ENCODE measurements at regions not wholly inside any gene's neighbourhood (a gene's known extent, or its start where the extent isn't known, plus 50 kb on each side); places are given as distances from the start of the nearest gene placed in this dataset.

GRCh38 chr13:31929031-31929770 is 102.4 kb upstream of the FRY start:
- no peaks in the 10 kb centered on the region for H3K9me3 ChIP-seq
- no peak overlapping the region for H3K4me3 ChIP-seq
- H3K27me3 ChIP-seq, result no peaks in the 10 kb centered on the region
- H3K27ac ChIP-seq, result peak overlapping the region in 3 of 5 donors; percentile 70 to 87 (median 73)
- TF ChIP-seq, protein P1, sequence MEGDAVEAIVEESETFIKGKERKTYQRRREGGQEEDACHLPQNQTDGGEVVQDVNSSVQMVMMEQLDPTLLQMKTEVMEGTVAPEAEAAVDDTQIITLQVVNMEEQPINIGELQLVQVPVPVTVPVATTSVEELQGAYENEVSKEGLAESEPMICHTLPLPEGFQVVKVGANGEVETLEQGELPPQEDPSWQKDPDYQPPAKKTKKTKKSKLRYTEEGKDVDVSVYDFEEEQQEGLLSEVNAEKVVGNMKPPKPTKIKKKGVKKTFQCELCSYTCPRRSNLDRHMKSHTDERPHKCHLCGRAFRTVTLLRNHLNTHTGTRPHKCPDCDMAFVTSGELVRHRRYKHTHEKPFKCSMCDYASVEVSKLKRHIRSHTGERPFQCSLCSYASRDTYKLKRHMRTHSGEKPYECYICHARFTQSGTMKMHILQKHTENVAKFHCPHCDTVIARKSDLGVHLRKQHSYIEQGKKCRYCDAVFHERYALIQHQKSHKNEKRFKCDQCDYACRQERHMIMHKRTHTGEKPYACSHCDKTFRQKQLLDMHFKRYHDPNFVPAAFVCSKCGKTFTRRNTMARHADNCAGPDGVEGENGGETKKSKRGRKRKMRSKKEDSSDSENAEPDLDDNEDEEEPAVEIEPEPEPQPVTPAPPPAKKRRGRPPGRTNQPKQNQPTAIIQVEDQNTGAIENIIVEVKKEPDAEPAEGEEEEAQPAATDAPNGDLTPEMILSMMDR (IDR thresholded peaks at IDR 0.05), result no peak
- TF ChIP-seq POLR2A (IDR thresholded peaks at IDR 0.05), result no peak
- no peak for TF ChIP-seq EP300 (IDR thresholded peaks at IDR 0.05)
- no peak for TF ChIP-seq POLR2AphosphoS5 (IDR thresholded peaks at IDR 0.05)
- H3K4me1 ChIP-seq, result peaks cover 7 to 51% (median 35%) of the 10 kb centered on the region in 4 donors
- no peaks in the 10 kb centered on the region for H3K36me3 ChIP-seq
- 43 to 68% (median 51%) methylated on average over 3 of the region's 3 CpGs for WGBS, 5 donors
- intact Hi-C loops (cut with DNase I; ENCODE audit: low total_unique reads), result no loop called here
- no peak for DNase-seq

DNA sequence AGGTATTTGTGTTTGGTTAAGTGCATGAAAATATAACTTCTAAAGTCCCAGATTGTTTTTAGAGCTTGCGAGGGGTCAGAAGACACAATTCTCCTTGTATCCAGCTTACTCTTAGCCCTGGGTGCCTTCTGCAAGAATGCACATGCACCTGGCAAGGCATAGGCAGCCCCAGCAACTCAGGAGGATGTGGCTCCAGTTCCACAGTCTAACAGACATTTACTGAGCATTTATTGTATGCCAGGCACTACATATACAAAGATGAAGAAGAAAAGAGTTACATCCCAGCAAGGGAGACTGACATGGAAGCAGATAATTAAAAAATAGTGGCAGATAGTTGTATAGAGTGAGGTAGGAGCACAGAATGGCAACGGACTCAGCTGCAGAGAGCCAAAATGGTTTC is 101.1 kb upstream of the FRY start:
- WGBS, 5 donors, result 24 to 63% (median 44%) methylated on average over 2 of the region's 2 CpGs
- intact Hi-C loops (cut with DNase I; ENCODE audit: low total_unique reads), result no loop called here
- H3K9me3 ChIP-seq, result no peaks in the 10 kb centered on the region
- peak overlapping the region; percentile 48 to 87 (median 71) for H3K27ac ChIP-seq
- H3K4me1 ChIP-seq, result peaks cover 7 to 51% (median 33%) of the 10 kb centered on the region in 4 donors
- TF ChIP-seq POLR2AphosphoS5 (IDR thresholded peaks at IDR 0.05), result no peak
- TF ChIP-seq, protein P1 (IDR thresholded peaks at IDR 0.05), result no peak
- TF ChIP-seq EP300 (IDR thresholded peaks at IDR 0.05), result no peak
- TF ChIP-seq POLR2A (IDR thresholded peaks at IDR 0.05), result no peak
- DNase-seq, result no peak
- H3K27me3 ChIP-seq, result no peaks in the 10 kb centered on the region
- no peaks in the 10 kb centered on the region for H3K36me3 ChIP-seq
- H3K4me3 ChIP-seq, result no peak overlapping the region

DNA sequence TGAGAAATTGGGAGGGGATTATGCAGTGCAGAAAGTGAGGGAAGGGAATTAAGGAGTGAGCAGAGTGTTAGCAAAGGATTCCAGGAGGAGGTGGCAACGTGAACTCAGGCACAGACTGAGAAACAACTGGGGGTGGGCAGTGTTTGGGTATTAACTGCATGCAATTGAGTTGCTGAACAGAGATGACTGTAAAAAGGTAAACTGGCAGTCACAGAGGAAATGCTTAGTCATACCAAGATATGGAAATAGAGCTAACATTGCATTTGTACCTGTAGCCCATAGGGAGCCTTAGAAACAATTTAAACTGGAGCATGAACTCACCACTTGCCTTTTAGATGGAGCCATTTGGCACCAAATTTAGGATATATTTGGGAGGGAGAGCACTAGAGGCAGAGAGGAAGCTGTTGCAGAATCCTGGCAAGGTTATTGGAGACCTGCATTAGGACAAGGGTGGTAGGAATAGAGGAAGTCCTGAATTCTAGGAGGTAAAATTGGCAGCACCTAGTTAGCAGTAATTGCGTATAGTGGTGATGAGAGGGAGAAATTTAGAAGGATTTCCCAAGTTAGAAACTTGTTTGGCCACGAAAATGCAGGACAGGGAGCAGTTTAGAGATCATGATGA is 100.6 kb upstream of the FRY start:
- intact Hi-C loops (cut with DNase I; ENCODE audit: low total_unique reads), result no loop called here
- TF ChIP-seq EP300 (IDR thresholded peaks at IDR 0.05), result no peak
- peak in 2 of 3 donors; percentile 29 to 52 for TF ChIP-seq POLR2AphosphoS5 (IDR thresholded peaks at IDR 0.05)
- no peaks in the 10 kb centered on the region for H3K36me3 ChIP-seq
- peaks cover 7 to 51% (median 33%) of the 10 kb centered on the region in 4 donors for H3K4me1 ChIP-seq
- peak overlapping the region; percentile 48 to 87 (median 71) for H3K27ac ChIP-seq
- H3K4me3 ChIP-seq, result no peak overlapping the region
- H3K9me3 ChIP-seq, result no peaks in the 10 kb centered on the region
- no peaks in the 10 kb centered on the region for H3K27me3 ChIP-seq
- DNase-seq, result peak in 1 of 2 donors; percentile 48
- WGBS, 5 donors, result 35 to 56% (median 51%) methylated on average over 3 of the region's 3 CpGs

DNA sequence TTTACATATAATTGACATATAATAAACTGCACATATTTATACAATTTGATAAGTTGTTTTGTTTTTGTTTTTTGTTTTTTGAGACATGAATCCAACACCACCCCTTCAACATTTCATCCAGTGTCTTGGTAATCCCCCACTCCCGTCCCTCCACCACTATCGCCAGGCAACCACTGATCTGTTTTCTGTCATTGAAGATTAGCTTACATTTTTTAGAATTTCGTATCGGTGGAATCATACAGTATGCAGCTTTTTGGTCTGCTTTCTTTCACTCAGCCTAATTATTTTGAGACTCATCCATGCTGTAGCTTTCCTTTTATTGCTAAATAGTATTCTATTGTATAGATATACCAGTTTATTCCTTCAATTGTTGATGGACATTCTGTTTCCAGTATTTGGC is 94.1 kb upstream of the FRY start:
- TF ChIP-seq, protein P1 (IDR thresholded peaks at IDR 0.05), result no peak
- TF ChIP-seq EP300 (IDR thresholded peaks at IDR 0.05) (no peak), POLR2A (IDR thresholded peaks at IDR 0.05) (no peak), POLR2AphosphoS5 (IDR thresholded peaks at IDR 0.05) (no peak)
- Histone ChIP-seq H3K27me3 (no peaks in the 10 kb centered on the region), H3K27ac (no peak overlapping the region), H3K36me3 (no peaks in the 10 kb centered on the region), H3K4me1 (no peaks in the 10 kb centered on the region), H3K9me3 (no peaks in the 10 kb centered on the region), H3K4me3 (no peak overlapping the region)
- intact Hi-C loops (cut with DNase I; ENCODE audit: low total_unique reads), result no loop called here
- no peak for DNase-seq
- 85 to 95% (median 89%) methylated on average over 4 of the region's 4 CpGs for WGBS, 5 donors

Measured in stomach (tissue), 8 donors.